ENCODE measurements at regions not wholly inside any gene's neighbourhood (a gene's known extent, or its start where the extent isn't known, plus 50 kb on each side); places are given as distances from the start of the nearest gene placed in this dataset.

- TF ChIP-seq, protein P1, sequence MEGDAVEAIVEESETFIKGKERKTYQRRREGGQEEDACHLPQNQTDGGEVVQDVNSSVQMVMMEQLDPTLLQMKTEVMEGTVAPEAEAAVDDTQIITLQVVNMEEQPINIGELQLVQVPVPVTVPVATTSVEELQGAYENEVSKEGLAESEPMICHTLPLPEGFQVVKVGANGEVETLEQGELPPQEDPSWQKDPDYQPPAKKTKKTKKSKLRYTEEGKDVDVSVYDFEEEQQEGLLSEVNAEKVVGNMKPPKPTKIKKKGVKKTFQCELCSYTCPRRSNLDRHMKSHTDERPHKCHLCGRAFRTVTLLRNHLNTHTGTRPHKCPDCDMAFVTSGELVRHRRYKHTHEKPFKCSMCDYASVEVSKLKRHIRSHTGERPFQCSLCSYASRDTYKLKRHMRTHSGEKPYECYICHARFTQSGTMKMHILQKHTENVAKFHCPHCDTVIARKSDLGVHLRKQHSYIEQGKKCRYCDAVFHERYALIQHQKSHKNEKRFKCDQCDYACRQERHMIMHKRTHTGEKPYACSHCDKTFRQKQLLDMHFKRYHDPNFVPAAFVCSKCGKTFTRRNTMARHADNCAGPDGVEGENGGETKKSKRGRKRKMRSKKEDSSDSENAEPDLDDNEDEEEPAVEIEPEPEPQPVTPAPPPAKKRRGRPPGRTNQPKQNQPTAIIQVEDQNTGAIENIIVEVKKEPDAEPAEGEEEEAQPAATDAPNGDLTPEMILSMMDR (IDR thresholded peaks at IDR 0.05), result no peak
- no peak for TF ChIP-seq REST (IDR thresholded peaks at IDR 0.05)
Measured at GRCh38 chr2:21501376-21502027, 377.7 kb downstream of the TDRD15 start.
